GM18868 (cell line): ENCODE measurements at regions not wholly inside any gene's neighbourhood (a gene's known extent, or its start where the extent isn't known, plus 50 kb on each side); places are given as distances from the start of the nearest gene placed in this dataset.

Source experiments
- ATAC-seq: cut with Tn5 transposase; IDR thresholded peaks from one replicate; pipeline ENCODE4 v1.9.1; 2021; ENCODE audit warnings: mild to moderate bottlenecking, moderate library complexity; ENCODE audit not compliant: unreplicated experiment

DNA sequence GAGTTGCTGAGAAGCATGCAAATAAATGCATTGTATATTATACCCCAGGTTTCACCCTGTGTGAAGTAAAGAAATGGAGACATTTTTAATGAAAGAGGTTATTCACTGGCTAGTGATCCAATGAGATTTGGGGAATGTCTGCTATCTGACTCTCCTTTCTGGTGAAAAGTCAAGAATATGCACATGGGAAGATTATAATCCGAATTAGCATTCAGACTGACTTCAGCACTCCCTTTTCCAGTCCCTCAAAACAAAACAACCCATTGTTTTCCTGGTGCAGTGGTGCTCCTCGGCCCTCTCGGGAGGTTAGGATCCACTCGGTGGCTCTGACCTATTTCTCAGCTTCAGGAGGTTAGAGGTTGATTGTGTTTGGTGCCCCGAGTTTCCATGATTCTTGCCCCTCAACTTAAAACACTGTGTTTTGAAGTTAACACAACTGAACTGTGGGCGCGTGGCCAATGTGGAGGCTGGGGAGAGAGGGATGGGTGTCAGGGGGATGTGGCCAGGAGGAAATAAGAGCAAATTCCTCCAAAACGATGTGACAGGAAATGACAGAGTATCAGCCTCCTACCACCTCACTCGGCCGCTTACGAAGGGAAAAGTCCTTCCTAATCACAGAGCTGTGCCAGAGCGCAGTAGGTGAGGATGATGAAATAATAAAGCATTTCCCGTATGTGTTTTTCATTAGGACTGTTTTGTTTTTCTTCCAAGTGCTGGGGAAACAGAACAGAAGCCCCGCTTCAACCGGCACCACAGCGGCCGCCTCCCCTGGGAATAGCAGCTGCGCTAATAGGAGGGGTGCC, 440.1 kb downstream of the MTX2 start:
- no peak for ATAC-seq

DNA sequence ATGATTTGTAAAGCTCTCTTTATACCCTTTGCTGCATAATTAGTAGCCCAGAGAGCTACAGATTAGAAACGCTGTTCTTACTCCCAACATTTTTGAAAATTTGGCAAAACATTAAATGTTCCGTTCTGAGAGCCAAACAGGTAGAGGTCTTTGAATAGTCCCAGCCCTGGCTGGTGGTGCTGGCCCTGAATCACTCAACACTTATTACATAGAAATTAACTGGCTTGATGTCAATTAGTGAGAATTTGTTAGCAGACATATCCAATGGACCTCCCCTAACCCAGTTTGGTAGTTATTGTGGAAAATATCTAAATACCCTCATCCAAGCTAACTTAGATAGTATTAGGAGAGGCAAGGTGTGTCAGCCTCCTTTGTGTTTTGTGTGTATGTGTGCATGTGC, 440.7 kb downstream of the MTX2 start:
- ATAC-seq: no peak

DNA sequence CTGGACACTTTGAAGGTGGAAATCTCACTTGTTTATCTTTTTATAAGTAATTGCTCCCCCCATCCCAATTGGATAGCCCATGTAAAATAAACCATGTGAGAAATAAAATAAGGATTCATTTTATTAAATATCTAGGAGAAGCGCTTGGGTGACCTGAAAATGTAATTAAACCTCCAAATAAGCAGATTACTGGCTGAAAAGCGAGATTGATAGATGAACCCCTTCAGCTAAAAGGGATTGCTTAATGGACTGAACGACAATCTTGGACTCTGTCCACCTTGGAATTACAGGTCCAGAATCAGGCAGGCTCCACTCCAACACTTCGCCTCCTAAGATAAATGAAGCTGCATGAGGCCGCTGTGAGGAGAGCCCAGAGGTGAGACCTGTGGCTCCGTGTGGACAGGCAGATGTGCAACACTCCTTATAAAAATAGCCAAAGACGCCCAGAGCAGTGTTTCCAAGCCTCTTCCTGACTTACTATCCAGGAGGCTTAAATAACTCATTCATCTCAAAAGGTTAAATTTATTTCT, 441.5 kb downstream of the MTX2 start:
- ATAC-seq: no peak

DNA sequence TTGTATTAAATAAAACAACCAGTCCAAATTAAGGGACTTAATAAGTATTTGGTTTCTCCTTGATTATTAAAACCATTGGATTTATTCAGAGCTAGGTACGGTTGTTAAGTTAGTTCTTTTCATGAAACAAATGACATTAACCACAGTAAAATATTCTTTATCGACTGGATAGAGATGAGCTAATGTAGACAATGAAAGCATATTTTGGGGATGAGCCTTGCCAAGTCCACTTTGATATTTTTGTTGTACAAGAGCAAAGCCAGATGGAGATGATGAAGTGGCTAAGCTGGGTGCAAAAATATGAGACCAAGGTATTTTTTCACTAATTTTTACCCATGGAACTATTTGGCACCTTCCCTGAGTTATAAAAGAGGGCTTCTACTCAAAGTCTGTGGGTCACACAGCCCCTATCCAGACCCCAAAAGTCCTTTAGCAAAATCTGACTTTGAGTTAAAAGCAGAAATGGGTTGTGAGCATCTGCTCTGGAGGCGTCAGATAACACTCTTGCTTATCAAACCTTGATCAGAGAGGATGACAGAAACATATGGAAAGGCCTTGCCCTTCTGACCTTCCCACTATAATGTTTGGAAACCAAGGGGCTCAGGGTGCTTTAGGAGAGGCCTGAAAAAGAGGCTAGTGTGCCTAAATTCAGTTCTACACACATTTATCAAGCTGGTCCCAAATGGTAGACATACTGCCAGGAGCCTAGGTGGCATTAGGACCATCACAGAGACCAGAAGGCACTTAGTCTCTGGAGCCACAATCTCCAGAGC, 456.8 kb downstream of the MTX2 start:
- no peak for ATAC-seq

DNA sequence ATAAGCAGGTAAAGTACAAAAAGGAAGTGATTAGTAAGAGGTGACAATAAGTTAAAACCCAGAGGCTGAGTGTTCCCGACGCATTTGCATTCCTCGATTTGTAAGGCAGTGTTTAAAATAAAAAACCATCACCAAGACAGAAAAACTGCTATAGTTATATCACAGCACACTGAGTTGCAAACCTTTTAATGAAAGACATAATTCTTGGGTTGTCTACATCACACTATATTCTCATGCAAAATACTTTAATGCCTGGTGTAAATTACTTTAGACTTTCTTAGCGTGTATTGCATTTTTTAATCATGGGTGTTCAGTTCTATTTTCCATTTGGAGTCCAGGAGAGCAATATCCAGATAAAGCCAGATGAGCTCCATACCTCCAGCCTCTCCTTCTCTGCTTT, 458.5 kb downstream of the MTX2 start:
- no peak for ATAC-seq

DNA sequence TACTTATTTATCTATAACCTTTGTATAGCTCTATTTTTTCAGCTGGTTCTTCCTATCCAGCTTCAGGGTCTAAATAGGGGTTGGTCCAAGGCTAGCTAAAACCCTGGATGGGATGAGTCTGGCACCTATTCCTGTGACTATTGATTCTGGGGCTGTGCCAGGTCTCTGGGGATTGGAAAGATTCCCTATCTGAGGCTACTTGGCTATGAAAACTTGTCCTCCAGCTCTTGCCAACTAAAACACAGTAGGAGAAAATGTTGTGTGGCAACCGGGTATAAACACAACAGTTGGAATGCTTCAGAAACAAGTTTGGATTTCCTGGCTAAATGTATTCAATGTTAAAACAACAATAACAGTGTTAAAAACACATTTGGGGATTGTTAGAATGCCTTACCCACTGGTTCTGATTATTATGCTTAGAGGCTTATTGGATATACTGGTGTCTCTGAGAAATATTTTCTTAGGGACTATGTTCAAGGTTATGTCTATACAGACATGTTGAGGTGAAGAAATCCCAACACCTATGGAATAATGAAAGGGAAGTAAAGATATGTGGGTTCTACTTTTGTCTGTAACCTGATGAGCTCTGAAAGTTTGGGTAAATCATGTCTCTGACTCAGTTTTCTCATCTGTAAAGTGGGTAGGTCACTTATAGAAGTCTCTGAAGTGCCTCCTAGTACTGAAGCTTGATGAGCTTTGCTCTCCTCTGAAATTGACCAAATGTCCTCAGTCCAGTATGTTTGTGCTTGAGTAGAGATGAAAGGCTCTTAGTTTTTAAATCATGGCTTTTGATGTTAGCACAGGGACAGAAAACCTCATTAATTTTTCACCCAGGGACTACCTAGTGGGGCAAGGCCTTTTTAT, 460.7 kb downstream of the MTX2 start:
- ATAC-seq: no peak

DNA sequence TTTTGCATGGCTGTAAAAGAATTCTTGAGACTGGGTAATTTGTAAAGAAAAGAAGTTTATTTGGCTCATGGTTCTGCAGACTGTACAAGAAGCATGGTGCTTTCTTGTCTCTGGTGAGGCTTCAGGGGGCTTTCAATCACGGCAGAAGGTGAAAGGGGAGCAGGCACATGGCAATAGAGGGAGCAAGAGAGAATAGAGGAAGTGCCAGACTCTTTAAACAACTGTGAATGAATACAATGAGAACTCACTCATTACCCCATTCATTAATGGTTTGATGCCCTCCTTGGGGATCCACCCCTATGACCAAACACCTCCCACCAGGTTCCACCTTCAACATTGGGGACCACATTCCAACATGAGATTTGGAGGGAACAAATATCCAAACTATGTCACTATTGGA, 463.5 kb downstream of the MTX2 start:
- no peak for ATAC-seq

DNA sequence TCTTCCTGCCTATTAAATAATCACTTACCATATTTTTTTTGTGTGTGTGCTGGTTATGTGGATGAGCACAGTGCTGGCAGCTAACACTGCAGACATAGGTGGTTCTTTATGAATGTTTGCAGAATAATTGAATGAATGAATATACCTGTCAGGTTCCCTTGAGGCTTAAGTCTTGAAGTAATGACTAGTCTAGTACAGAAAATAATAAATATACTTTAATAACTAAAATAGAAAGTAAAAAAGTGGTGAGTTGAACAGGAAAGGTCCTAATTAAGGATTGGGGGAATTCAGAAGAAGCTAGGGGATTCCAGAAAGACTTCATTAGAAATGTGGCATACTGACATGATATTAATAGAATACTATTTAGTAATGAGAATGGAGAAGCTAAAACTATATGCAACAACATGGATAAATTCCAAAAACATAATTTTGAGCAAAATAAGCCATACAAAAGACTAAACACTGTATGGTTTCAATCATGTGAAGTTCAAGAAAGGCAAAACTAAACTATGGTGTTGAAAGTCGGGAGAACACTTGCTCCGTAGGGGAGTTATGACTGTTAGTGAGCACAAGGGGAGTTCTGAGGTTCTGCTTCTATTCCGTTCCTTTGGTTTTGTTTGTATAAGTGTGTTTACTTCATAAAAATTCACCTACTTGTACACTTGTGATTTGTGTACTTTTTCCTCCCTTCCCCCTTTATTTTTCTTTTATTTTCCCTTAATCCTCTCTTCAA, 464.6 kb downstream of the MTX2 start:
- ATAC-seq: peak; percentile 52

DNA sequence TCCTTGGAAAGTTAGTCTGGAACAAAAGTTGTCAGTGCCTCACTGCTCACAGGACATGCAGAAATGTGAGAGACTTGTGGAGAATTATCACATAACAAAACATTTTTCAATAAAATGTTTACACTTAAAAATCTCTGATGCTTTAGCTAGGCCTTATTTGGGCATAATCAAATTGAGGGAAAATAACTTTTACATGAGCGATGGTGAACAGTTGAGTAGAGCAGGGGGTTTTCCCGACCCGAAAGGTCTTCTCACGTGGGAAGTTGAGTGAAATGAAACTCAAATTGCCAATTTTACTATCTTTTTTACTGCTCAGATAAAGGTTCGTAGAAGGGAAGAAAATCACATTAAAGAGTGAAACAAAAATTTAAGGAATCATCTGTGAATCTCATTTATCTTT, 465.6 kb downstream of the MTX2 start:
- peak; percentile 38 for ATAC-seq

DNA sequence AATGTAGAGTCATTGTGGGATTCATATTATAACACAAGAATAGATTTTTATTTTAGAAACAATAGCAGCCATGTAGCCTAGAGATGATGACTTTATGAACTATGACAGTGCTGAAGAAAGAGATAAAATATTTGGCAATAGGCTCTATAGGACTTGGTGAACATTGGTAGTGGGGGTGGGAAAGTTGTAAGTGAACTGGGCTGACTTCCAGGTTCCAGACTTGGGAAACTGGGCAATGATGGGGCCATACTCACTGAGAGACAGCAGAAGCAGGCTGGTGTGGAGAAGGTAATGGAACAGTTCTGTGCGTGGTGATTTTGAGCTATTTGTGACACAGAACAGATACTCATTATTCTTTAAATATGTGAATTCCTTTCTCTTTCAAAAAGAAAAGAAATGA, 470.3 kb upstream of the HNRNPA3 start:
- no peak for ATAC-seq

DNA sequence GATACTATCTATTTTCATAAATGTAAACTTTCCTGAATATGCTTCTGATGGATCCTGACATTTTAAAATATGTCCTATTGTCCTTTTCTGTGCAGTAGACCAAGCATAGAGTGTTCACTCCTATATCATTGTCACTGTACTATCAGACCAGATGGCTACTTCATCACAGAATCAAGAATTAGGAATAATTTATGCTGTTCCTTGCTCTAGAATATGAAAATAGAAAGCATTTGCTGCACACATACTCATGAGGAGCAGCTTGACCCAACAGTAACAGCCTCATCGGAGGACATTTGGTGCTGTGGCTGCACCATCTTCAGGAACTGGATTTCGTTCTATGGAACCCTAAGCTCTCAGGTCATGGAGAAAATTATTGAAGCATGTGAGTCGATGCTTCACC, 468.9 kb upstream of the HNRNPA3 start:
- ATAC-seq: no peak

DNA sequence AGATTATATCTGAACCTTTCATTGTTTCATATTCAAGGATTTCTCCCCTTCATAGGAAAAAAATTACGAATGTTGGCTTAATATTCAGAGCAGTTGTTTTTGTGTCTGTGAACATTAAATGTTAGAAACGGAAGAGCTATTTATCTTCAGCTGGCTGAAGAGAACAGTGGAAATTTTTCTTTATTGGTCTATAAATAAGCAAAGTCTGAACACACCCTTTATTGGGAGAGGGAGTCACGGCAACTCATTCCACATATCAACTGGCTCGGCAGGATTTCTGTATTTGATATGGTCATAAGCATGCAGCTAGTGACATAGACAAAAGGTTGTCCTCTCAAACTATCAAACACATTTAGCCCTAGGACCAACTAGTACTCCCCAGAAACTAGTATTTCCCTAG, 468.4 kb upstream of the HNRNPA3 start:
- ATAC-seq: no peak

DNA sequence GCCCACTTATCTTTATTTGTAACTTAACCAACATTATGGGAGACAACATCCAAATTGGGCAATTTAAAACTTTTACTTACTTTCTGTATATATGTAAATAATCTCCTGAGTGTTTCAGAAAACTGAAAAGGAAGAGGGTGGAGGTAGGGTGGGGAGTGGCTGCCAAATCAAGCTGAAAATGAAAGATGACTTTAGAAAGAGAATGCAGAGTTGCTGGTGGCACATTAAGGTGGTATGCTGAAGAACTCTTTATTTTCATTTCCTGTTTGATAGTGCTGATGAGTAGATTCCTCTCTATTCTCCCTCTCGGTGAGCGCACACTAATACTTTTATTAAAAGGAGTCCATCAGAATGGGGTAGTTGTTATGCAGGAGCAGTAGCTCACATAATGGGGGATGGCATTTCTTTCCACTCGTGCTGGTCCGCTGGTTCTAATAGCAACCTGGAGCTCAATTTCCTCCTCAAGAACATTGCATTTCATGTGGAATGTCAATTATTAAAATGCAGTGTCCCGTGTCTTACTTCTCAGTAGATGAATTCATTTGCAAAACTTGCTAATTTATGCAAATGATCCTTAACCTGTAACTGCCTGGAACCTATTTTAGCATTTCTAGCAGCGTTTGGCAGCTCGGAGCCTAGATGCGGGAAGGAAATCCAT, 466.9 kb upstream of the HNRNPA3 start:
- peak; percentile 81 for ATAC-seq

DNA sequence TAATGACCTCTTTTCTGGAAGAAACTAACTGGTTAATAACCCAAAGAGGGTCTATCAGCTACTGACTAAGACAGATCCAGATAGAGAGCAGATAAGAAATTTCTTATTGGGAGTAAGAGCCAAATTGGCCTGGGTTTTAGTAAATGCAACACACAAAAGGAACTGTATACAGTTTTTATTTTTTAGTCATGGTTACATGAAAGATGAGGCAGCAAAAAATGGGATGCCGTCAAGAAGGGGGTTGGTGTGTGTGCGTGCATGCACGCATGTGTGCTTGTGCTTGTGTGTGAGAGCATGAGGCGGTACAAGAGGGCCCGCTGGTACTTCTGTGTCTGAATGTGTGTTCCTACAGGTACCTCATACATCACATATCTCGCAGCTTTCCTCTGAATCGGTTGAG, 466.2 kb upstream of the HNRNPA3 start:
- no peak for ATAC-seq

DNA sequence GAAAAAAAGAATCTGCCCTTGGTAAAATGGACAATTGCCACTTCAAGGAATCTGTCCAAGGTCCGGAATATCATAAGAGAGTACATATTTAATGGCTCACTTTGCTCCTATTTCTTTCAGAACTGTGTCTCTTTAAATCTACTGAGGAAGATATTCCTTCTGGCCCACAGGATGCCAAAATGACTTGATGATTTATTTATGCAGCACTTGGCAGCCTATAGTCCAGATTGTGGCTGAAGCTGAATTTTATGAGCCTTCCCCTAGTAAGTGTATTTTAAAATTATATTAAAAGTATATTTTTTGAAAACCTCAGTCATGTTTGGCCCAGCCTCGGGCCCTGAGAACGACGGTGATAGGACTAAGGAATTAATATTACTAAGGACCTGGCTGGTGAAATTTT, 465.1 kb upstream of the HNRNPA3 start:
- no peak for ATAC-seq

DNA sequence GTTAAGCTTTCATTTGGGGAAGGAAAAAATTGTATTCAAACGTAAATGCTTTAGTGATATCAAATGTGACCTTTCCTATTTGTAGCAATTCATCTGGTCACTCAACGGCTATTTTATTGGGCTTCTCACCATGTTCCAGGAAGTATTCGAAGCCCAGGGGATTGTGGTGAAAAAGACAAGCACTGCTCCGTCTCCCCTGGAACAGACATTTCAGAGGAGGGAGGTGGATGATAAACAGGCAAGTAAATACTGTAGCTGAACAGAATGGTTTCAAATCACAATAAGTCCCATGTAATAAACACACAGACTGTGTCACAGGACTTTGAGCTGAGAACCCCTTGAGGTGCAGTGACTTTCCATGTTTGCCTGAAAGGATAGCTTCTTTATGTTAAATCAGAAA, 464.7 kb upstream of the HNRNPA3 start:
- ATAC-seq: no peak

DNA sequence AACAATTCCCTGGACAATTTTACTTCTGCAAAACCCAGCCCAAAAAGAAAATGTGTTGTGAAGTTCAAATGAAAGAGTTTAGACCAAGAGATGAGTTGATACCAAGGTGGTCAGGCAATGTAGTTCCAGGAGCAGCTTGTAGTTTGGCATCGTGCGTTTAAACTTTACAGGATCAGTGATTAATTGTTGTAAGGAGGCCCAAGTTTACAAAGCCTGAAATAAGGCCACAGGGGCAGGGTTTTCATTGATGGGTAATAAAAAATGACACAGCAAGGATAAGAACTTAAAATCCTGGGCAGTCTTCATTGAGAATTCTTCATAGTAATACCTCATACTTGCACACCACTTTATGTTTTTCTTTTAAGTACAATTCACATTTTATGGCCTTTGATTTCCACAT, 463.9 kb upstream of the HNRNPA3 start:
- ATAC-seq: no peak

DNA sequence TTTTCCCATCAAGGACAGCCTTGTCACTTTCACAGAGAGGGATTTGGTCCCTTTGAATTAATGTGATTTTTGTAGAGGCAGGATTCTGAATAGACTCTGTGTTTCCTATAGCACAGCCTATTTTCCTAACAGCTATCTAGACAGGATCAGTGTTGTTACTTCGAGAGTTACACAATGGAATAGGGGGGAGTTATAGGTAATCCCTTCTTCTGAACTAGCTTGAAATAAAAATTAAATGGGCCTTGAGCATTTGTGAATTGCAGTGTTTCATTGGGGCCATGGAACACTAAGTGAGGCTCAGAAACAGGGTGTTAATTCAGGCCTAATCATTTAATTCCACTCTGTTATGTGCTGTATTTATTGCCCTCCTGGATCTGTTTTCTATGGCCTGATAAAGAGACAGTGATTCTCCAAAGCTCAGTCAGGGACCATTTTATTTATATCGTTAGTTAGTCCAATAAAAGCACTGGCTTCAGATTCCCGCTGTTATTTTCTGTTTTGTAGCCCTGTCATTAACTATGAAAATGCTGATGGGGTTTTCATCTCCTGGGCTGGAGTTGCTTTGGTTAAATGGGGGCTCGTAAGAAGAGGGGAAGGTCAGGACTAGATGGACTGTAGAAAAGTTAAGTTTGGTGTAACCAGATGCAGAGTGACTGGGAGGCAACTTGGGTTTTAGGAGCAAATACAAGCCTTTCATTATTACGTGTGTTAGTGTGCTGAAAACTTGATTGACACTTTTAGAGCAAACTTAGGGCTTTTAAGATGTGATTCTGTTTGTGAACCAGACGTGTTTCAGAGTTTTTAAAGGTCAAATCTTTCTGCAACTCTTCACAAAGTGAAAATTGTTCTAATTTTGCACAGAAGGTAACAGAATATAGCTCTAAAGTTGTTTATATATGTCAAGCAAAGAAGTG, 461.0 kb upstream of the HNRNPA3 start:
- no peak for ATAC-seq

DNA sequence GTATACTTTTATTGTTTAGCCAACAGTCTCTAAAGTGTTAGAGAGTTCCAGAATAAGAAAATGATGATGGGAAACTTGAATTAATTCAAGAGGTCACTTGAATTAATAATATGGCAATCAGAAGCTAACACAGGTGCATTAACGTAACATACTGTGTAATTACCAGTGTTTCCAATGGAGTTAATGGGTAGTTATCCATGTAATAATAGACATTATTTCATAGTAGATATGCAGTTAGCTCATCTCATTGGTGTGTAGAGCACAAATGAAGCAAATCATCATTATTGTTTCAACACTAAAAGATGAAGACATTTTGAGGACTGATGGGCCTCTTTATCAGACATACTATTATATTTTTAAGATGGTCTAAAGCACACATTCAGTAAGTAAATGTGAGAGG, 460.3 kb upstream of the HNRNPA3 start:
- no peak for ATAC-seq
